ENCODE measurements at regions not wholly inside any gene's neighbourhood (a gene's known extent, or its start where the extent isn't known, plus 50 kb on each side); places are given as distances from the start of the nearest gene placed in this dataset.
"Not testable (repeated sequence)": the region's sequence is repeated elsewhere in the genome, so short reads cannot be mapped to it uniquely, and the experiment has no call there.

DNA sequence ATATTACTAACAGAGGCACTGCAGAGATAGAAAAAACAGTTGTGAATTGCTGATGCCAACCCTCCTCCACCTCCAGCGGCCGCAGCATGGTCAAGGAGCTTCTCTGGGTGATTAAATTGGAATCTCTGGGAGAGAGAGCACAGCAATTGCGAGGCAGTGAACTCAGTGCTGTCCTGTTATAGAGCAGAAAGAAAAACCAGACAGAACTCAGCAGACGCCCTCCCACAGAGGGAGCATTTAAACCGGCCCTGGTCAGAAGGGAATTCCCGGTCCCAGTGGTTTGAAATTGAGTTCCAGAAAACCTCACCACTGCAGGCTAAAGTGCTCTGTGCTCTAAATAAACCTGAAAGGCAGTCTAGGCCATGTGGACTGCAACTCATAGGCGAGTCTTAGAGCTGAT, 175.4 kb downstream of the SQOR start:
- DNase-seq (ENCODE audit: low read depth), result no peak

DNA sequence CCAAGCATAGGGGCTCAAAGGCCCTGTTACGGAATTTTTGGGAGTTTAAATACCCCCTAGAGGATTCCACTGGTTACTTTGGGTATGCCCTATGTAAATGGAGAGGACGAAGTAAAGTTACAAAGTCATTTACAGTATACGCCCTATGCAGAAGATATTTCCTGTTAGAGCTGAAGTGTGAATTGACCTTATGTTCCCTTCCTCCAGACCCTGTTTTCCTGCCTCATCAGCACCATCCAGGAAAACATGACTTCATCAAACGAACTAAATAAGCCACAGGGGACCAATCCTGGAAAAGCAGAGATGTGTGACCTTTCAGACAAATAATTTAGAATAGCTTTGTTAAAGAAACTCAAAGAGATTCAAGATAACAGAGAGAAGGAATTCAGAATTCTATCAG, 177.4 kb downstream of the SQOR start:
- DNase-seq (ENCODE audit: low read depth), result no peak

DNA sequence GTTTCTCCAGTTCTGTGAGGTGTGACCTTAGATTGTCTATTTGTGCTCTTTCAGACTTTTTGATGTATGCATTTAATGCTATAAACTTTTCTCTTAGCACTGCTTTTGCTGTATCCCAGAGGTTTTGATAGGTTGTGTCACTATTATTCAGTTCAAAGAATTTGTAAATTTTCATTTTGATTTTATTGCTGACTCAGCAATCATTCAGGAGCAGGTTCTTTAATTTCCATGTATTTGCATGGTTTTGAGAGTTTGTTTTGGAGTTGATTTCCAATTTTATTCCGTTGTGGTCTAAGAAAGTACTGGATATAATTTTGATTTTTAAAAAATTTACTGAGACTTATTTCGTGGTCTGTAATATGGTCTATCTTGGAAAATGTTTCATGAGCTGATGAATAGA, 182.7 kb downstream of the SQOR start:
- not testable (repeated sequence) for DNase-seq (ENCODE audit: low read depth)

DNA sequence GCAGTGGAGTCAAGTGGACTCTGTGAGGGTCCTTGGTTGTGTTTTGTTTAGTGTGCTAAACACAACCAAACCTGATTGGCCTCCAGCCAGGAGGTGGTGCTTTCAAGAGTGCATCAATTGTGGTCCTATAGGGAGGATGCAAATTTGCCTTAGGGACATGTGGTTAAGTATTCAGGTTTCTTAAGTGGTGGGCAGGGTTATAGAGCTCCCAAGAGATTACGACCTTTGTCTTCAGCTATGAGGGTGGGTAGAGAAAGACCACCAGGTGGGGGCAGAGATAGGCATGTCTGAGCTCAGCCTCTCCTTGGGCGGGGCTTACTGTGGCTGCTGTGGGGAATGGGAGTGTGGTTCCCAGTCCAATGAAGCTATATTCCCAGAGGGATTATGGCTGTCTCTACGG, 186.6 kb downstream of the SQOR start:
- DNase-seq (ENCODE audit: low read depth), result no peak

DNA sequence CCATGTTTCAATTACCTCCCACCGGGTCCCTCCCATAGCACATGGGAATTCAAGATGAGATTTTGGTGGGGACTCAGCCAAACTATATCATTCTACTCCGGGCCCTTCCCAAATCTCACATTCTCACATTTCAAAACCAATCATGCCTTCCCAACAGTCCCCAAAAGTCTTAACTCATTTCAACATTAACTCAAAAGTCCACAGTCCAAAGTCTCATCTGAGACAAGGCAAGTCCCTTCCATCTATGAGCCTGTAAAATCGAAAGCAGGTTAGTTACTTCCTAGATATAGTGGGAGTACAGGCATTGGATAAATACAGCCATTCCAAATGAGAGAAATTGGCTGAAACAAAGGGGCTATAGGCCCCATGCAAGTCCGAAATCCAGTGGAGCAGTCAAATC, 188.1 kb downstream of the SQOR start:
- not testable (repeated sequence) for DNase-seq (ENCODE audit: low read depth)

DNA sequence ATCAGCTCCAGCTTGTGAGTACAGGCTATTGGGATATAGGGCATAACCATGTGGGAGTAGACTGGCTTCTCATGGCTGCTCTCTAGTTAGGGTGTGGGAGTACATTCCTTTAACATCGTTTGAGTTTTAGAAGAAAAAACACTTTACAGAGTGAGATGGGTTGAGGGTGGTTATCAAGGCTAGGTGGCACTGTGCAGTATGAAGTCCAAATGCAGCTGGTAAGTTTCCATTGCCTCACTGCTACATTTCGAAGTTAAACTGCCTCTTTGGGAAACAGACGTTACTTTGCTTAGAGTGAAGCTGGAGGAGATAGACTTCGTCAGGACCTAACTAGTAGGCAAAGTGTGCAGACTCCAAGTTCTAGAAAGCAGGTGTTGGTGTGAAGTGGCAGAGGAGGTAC, 192.4 kb downstream of the SQOR start:
- DNase-seq (ENCODE audit: low read depth), result no peak

DNA sequence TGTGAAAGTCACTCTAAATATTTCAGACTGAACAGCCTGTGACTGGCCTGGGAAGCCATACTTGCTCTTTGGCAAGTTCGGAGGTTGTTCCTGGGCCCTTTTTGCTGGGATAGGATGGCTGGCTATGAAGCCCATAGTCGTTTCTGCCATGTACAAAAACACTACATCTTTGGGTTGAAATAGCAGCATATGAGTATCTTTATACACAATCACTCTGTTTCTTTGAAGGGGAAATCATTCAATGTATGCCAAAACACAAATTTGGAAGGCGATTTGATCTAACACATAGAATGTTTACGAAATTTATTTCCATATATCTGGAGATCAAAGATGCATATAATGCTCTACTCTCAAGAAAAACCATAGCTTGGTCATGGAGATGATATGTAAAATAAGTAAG, 192.9 kb downstream of the SQOR start:
- no peak for DNase-seq (ENCODE audit: low read depth)

DNA sequence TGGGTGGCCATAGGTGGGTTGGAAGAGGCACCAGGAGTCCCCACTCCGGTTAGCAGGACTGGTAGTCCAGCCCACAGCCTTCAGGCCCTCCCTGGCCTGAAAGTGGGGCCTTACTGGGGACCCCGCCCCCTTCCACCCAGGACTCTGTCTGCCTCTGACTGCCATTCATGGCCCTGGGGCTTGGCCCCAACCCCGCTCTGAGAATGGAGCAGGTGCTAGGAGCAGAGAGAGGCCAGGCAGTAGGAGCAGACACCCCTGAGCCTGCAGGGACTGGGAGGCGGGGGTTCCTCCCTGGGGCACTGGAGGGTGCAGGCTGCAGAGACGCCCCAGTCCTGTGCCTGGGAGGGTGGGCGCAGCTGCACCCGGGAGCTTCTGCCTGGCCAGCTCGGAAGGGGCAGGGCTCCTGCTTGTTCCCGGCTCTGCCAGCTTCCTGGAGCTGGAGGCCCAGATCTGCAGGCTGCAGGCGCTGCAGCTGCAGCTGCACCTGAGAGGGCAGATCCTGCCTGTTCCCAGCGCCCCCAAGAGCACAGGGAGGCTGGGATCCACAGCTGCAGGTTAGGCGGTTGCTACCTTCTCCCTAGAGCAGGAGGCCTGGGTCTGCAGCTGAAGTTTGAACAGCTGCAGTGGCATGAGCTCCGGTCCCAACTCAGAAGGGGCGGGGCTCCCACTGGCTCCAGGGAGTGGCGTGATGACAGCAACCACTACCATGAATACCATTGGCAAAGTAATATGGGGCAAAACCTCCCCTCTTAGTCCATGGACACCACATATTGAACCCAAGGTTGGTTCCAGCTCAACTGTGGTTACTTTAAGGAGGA, 194.7 kb downstream of the SQOR start:
- no peak for DNase-seq (ENCODE audit: low read depth)

DNA sequence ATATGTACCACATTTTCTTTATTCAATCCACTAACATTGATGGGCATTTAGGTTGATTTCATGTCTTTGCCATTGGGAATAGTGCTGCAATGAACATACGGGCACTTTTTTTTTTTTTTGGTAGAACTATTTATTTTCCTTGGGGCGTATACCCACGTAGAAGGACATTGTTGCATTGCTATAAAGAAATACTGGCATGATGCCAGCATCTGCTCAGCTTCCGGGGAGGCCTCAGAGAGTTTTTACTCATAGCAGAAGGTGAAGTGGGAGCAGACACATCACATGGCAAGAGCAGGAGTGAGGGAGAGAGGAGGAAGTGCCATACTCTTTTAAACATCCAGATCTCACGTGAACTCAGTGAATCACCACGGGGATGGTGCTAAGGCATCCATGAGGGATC, 197.0 kb downstream of the SQOR start:
- DNase-seq (ENCODE audit: low read depth), result no peak

DNA sequence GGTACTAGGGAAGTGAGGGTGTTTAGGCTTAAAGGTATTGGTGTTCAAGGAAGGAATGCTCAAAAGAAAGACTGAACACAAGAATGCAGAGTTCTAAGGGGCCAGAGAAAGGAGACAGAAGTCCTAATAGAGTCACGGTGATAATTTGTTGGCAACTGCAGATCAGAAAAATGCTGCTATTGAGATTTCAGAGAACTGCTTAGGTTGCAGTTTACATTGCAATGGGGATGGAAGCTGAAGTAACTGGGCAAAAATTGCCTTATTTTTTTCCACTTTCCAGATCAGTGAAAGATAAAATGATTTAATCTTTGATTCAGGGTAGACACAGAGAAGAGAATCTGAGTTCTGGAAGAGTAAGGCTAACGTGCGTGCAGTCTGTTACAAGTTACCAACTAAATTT, 199.8 kb downstream of the SQOR start:
- DNase-seq (ENCODE audit: low read depth), result no peak

DNA sequence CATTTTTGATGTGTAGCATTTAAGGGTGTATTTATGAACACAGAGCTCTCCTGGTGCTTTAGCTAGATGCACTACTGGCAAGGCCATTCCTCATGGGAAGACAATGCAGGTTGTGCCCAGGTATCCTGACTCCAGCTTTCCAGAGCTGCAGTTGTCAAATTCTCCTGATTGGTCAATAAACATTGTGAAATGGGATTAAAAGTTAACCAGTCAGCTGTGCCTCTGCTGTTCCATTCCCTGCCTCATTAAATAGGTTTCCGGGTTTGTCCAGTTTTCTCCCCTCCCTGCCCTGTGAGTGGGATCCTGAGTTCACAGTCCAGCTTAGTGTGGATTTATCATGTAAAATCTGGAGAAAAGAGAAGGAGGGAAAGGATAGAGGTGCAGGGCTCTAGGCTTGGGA, 207.3 kb downstream of the SQOR start:
- no peak for DNase-seq (ENCODE audit: low read depth)

DNA sequence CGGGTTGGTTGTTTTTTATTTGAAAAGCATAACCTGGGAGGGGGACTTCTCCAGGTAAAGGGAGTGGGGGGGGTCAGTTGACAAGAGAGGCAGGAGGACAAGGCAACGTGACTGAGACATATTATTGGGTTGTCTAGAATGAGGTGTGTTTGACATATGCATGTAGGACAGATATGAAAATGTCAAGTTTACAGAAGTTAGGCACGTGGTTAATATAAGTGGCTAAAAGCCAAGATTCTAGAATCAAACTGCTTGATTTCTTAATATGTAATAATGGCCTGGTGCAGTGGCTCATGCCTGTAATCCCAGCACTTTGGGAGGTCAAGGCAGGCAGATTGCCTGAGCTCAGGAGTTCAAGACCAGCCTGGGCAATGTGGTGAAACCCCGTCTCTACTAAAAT, 212.8 kb downstream of the SQOR start:
- no peak for DNase-seq (ENCODE audit: low read depth)

DNA sequence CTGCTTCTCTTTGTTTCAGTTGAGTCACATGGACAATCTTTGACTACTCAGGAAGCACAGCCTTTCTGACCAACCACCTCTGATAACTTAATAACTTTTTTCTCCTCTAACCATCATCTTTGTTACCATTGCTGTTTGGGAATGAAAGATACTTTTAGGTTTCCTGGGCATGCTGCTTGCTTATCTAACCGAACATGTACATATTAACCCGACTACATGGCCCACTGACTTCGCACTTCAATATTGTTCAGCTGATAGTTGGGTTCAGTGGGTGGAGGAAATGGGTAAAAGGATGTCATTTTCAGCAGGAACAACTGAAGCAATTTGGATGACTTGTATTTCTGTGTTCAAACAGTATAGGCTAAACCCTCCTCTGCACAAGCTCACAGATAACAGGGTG, 214.3 kb downstream of the SQOR start:
- no peak for DNase-seq (ENCODE audit: low read depth)

DNA sequence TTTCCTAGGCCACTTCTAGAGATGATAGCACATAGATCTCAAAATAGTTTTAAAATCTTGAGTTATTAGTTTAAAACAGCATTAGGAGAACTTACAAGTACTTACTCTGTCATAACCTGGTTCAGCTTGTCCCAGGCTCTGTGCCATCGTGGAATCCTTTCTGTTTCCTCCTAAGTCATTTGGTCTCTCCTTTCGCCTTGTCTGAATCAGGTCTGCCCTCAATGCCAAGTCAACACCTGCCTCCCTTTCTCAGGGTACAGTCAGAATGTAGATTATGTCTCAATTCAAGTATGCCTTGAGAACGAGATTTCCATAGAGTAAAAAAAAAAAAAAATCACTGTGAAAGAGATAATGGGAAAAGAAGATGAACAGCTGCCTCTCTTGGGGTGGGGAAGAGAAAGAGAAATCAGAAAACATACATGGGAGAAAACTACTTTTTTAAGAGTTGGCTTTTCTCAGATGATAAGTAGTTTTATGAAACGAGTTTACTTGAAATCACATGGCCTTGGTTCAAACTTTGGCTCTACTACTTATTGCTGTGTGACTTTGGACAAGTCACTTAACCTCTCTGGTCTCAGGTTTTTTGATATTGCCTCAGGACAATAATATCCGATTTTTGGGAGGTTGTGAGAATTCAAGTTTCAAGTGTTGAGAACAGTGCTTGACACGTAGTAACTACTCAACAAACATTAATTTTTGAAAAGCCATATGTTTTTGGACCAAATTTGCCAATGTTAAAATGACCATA, 219.8 kb downstream of the SQOR start:
- no peak for DNase-seq (ENCODE audit: low read depth)

DNA sequence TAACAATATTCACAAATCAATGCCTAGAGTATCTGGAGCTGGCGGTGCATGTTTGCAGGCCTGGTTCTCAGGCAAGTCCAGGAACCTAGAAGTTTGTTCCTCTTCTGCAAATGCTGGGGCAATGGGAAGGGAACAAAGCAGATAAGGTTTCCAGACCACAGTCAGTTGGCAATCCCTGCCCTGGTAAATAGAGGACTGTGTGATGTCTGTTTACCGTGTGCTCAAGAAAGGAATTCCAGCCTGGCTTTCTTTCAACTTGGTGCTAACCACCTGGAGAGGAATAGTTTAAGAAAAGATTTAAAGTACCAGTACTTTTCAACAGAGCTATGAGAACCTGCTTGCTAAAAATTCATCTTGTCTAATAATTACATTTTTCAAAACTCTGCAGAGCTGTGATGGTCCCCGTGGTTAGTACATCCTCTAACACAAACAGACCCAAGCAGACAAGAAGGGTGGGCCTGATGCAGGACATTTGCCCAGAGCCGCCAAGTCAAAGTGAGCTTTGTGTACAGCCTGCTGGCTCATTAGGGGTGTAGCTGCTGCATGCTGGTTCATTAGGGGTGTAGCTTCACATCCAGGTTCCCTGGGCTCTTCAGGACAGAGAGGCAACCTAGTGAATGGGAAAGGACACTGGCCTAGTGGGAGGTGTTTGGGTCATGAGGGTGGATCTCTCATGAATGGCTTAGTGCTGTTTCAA, 220.5 kb downstream of the SQOR start:
- DNase-seq (ENCODE audit: low read depth), result no peak

DNA sequence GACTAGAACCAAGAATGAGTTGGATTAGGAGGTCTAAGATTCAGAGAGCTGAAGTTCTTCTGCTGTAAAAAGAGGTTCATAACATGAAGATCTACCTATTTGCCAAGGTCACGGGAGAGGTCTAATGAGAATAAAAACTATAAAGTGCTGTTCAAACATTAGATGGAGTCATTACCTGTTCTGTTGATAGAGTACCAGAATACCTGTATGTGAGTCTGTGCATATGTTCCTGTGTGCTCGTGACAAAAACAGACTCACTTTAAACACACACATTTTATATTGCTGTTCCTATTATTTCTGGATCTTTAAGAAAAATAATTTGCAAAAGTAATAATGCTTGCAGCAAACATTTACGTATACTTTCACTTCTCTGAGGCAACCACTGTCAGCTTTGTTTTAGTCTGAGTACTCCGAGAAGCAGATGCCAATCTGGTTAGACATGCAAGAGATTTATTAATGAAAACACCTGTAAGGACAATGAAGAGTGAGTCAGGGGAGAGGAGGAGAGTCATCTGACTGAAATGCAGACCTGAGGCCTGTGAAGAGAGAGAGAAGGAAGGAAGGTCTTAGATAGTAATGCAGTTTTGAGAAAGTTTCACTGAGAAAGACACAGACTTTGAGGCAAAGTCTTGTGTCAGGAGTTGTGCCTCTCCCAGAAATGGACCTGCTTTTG, 221.2 kb downstream of the SQOR start:
- no peak for DNase-seq (ENCODE audit: low read depth)

DNA sequence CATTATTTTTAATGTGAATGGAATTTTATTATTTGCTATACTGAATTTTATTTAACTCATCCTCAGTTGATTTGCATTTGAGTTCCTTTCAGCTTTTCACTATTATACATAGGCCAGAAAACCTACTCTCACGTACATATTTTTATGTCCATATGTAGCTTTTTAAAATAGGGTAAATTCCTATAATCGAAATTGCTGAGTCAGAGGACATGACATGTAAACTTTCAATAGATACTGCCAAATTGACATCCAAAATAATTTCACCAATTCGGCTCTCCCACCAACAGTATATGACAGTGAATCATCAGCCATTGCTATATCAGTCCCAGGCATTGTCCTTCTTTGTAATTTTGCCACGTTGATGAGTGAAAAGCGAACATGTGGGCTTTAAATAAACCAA, 222.5 kb downstream of the SQOR start:
- no peak for DNase-seq (ENCODE audit: low read depth)

DNA sequence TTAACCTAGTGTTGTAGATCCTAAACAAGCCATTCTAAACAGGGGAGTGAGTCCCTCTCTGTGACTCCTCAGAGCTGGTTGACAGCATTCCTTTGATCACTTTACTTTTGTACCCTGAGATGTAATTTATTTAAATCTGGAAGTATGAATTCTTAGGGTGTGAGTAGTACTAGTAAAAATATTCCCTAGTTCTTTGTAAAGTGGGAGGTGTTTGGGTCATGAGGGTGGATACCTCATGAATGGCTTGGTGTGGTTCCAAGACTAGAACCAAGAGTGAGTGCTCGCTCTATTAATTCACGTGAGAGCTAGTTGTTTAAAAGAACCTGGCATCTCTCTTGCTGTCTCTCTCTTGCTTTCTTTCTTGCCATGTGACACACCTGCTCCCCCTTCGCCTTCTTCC, 223.7 kb downstream of the SQOR start:
- DNase-seq (ENCODE audit: low read depth), result no peak

DNA sequence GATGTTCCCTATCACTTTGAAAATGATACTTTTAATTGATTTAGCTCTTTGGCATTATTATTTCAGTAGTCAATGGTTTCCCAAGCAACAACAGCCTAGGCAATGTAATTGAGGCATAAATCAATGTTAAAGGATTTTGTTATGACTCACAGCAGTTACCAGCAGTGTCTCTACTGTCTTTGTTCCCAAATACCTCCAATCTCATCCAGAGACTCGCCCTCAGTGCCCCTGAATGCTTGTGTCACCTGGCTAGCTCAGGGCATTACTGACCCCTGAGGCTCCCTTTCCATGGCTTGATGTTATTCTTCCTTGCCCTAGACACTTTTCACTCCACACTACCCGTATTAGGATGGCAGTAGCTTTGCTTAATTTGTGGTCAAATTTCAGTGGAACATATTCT, 227.2 kb downstream of the SQOR start:
- no peak for DNase-seq (ENCODE audit: low read depth)

DNA sequence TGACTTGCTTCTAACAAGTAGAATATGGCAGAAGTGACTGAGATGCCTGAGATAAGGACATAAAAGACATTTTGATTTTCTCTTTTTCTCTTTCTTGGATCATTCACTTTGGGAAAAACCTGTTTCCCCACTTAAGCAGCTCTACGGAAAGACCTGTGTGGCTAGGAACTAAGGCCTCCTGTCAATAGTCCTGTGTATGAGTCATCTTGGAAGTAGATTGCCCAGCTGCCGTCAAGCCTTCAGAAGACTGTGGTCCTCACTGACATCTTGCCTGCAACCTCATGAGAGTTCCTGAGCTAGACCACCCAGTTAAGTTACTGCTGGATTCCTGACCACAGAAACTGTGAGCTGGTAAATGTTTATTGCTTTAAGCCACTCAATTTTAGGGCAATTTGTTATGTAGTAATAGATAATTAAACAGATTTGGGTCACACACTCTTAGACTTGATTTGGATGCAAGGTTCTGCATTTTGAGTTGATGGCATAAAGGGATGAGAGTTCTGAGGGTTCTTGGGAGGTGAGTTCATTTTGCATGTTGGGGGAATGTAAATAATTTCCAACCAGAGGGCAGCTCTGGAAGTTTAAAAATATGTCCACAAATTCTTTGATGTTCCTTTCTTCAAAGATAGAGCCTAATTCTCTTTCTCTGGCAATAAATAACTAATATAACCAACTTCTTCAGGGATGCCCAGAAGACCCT, 229.2 kb downstream of the SQOR start:
- DNase-seq (ENCODE audit: low read depth), result no peak

DNA sequence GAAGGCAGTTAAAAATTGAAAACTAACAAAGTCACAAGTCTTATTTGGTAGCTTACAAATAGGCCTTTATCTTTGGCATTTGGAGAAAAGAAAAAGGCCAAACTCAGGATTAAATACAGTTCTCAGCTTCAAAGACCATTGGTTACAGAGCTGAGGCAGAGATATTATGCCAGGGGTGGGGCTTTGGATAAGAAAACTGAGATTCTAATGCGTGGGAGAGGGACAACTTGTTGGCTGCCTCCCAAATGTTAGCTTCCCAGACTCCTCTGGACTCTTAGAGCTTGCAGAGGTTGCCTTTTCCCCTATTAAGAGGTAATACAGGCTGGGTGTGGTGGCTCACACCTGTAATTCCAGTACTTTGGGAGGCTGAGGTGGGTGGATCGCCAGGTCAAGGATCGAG, 231.8 kb downstream of the SQOR start:
- DNase-seq (ENCODE audit: low read depth), result no peak

DNA sequence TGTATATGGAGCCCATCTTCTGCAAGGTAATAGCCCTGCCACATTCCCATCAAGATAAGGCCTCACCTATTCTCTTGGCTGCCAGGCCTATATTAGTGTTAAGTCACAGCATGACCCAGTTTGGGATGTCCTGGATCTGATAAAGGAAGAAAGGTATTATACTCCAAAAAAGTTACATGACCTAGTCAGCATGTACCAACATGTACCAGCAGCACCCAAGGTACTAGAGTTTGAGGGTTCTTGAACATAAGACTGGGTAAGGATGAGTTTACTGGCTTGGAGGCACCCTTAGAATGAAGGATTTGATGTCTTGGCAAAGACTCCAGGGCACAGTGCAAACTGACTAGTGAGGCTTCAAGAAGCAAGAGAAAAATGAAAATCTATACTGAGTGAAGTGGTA, 232.5 kb downstream of the SQOR start:
- DNase-seq (ENCODE audit: low read depth), result no peak

Measured in non-pigmented ciliary epithelial cell (primary cell).